DOHH2 (cell line): ENCODE measurements at regions not wholly inside any gene's neighbourhood (a gene's known extent, or its start where the extent isn't known, plus 50 kb on each side); places are given as distances from the start of the nearest gene placed in this dataset.

Experiments used
- EZH2phosphoT487 ChIP-seq: fragments of 200-600 bp; sonication (generic); IDR thresholded peaks from 2 replicates; pipeline ENCODE4 v1.6.1; 2017; ENCODE audit warnings: borderline replicate concordance, mild to moderate bottlenecking, antibody characterized with exemption, low read length, moderate library complexity, mixed read lengths
- TF ChIP-seq, protein P1 (sequence below): fragments of 200-600 bp; sonication (generic); IDR thresholded peaks from one replicate; pipeline ENCODE4 v1.5.1; 2014; ENCODE audit warnings: antibody characterized with exemption, mild to moderate bottlenecking, low read depth, low read length; ENCODE audit not compliant: poor library complexity, severe bottlenecking

GRCh38 chr4:159926871-159927270 is 824.0 kb downstream of the RAPGEF2 start:
- TF ChIP-seq, protein P1, sequence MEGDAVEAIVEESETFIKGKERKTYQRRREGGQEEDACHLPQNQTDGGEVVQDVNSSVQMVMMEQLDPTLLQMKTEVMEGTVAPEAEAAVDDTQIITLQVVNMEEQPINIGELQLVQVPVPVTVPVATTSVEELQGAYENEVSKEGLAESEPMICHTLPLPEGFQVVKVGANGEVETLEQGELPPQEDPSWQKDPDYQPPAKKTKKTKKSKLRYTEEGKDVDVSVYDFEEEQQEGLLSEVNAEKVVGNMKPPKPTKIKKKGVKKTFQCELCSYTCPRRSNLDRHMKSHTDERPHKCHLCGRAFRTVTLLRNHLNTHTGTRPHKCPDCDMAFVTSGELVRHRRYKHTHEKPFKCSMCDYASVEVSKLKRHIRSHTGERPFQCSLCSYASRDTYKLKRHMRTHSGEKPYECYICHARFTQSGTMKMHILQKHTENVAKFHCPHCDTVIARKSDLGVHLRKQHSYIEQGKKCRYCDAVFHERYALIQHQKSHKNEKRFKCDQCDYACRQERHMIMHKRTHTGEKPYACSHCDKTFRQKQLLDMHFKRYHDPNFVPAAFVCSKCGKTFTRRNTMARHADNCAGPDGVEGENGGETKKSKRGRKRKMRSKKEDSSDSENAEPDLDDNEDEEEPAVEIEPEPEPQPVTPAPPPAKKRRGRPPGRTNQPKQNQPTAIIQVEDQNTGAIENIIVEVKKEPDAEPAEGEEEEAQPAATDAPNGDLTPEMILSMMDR = no peak
- TF ChIP-seq EZH2phosphoT487 = no peak
